ENCODE measurements at regions not wholly inside any gene's neighbourhood (a gene's known extent, or its start where the extent isn't known, plus 50 kb on each side); places are given as distances from the start of the nearest gene placed in this dataset.

- no peaks in the 10 kb centered on the region for H3K9me3 ChIP-seq
- no peak for DNase-seq
- no peak for TF ChIP-seq POLR2A (IDR thresholded peaks at IDR 0.05)
- TF ChIP-seq CTCF (IDR thresholded peaks at IDR 0.05 in 4 of 5, conservative IDR thresholded peaks at IDR 0.05 in 1 of 5), result no peak
- no peaks in the 10 kb centered on the region for H3K36me3 ChIP-seq
- no peak overlapping the region for H3K4me3 ChIP-seq
- no peaks in the 10 kb centered on the region for H3K27me3 ChIP-seq
- no peak for ATAC-seq
- H3K4me1 ChIP-seq, result no peaks in the 10 kb centered on the region
- no peak overlapping the region for H3K27ac ChIP-seq
- in situ Hi-C loops (cut with MboI; ENCODE audit: low sequenced_read_pairs in 4 of 4) (no loop called here), intact Hi-C loops (cut with DNase I; ENCODE audit: low total_unique reads) (no loop called here)
Observed at GRCh38 chr7:119660080-119660479, 612.9 kb upstream of the KCND2 start.

- TF ChIP-seq POLR2A (IDR thresholded peaks at IDR 0.05), result no peak
- TF ChIP-seq CTCF (IDR thresholded peaks at IDR 0.05 in 4 of 5, conservative IDR thresholded peaks at IDR 0.05 in 1 of 5), result no peak
- Histone ChIP-seq H3K27ac (no peak overlapping the region), H3K9me3 (no peaks in the 10 kb centered on the region), H3K27me3 (no peaks in the 10 kb centered on the region), H3K36me3 (no peaks in the 10 kb centered on the region), H3K4me1 (no peaks in the 10 kb centered on the region), H3K4me3 (no peak overlapping the region)
- in situ Hi-C loops (cut with MboI; ENCODE audit: low sequenced_read_pairs in 4 of 4) (no loop called here), intact Hi-C loops (cut with DNase I; ENCODE audit: low total_unique reads) (no loop called here)
- DNase-seq (no peak), ATAC-seq (no peak)
Observed at GRCh38 chr7:119664601-119665000, 608.4 kb upstream of the KCND2 start.

DNA sequence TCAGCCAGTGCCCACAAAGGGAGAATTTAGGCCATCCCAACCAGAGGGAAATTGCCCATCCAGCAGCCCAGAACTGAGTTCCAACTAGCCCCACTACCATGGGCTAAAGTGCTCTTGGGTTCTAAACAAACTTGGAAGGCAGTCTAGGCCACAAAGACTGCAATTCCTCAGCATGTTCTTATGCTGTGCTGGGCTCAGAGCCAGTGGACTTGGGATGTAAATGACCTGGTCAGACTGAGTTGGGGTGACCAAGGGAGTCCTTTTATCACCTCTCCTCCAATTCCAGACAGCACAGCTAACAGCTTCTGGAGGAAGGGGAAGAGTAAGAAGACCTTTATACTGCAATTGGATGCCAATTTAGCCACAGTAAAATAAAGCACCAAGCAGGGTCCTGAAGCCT, 607.2 kb upstream of the KCND2 start:
- no peak for ATAC-seq
- Histone ChIP-seq H3K36me3 (no peaks in the 10 kb centered on the region), H3K9me3 (no peaks in the 10 kb centered on the region), H3K4me3 (no peak overlapping the region), H3K27ac (no peak overlapping the region), H3K27me3 (no peaks in the 10 kb centered on the region), H3K4me1 (no peaks in the 10 kb centered on the region)
- intact Hi-C loops (cut with DNase I; ENCODE audit: low total_unique reads) (no loop called here), in situ Hi-C loops (cut with MboI; ENCODE audit: low sequenced_read_pairs in 4 of 4) (no loop called here)
- DNase-seq, result no peak
- TF ChIP-seq POLR2A (IDR thresholded peaks at IDR 0.05) (no peak), CTCF (IDR thresholded peaks at IDR 0.05 in 4 of 5, conservative IDR thresholded peaks at IDR 0.05 in 1 of 5) (no peak)

DNA sequence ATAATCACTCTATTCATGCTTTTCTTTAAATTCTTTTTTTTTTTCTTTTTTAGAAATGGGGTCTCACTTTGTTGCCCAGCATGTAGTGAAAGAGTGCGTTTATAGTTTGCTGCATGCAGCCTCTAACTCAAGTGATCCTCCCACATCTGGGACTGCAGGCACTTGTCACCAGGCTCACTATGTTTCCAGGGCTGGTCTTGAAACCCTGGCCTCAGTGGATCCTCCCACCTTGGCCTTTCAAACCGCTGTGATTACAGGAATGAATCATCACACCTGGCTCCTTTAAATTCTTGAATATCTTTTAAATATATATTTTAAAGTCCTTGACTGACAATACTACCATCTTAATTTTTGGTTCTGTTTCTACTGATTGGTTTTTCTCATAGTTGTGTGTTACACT, 591.6 kb upstream of the KCND2 start:
- Histone ChIP-seq H3K36me3 (no peaks in the 10 kb centered on the region), H3K27ac (no peak overlapping the region), H3K9me3 (no peaks in the 10 kb centered on the region), H3K27me3 (no peaks in the 10 kb centered on the region), H3K4me3 (no peak overlapping the region), H3K4me1 (no peaks in the 10 kb centered on the region)
- no peak for DNase-seq
- ATAC-seq, result no peak
- in situ Hi-C loops (cut with MboI; ENCODE audit: low sequenced_read_pairs in 4 of 4), result no loop called here
- intact Hi-C loops (cut with DNase I; ENCODE audit: low total_unique reads), result no loop called here
- TF ChIP-seq POLR2A (IDR thresholded peaks at IDR 0.05), result no peak
- no peak for TF ChIP-seq CTCF (IDR thresholded peaks at IDR 0.05 in 4 of 5, conservative IDR thresholded peaks at IDR 0.05 in 1 of 5)

- no peaks in the 10 kb centered on the region for H3K4me1 ChIP-seq
- H3K36me3 ChIP-seq, result no peaks in the 10 kb centered on the region
- H3K4me3 ChIP-seq, result no peak overlapping the region
- in situ Hi-C loops (cut with MboI; ENCODE audit: low sequenced_read_pairs in 4 of 4) (no loop called here), intact Hi-C loops (cut with DNase I; ENCODE audit: low total_unique reads) (no loop called here)
- ATAC-seq (no peak), DNase-seq (no peak)
- TF ChIP-seq POLR2A (IDR thresholded peaks at IDR 0.05), result no peak
- H3K27ac ChIP-seq, result no peak overlapping the region
- no peaks in the 10 kb centered on the region for H3K9me3 ChIP-seq
- no peaks in the 10 kb centered on the region for H3K27me3 ChIP-seq
Observed at GRCh38 chr7:119684763-119685162, 588.2 kb upstream of the KCND2 start.

All from gastrocnemius medialis (tissue), 4 donors.